GM23338 (cell line): ENCODE measurements at regions not wholly inside any gene's neighbourhood (a gene's known extent, or its start where the extent isn't known, plus 50 kb on each side); places are given as distances from the start of the nearest gene placed in this dataset.

Source experiments
- ATAC-seq: fragments of 200-7000 bp; cut with Tn5 transposase; 3 replicates; pipeline ENCODE4 v1.9.1; 2020
- DNase-seq: peaks from one replicate; pipeline ENCODE4 v3.0.0-alpha.2; 2015; ENCODE audit warnings: low spot score
- H2AFZ ChIP-seq: fragments of 200-600 bp; sonication (generic); 2 replicates; pipeline ENCODE4 v1.8.0; 2016; ENCODE audit warnings: antibody characterized with exemption, mild to moderate bottlenecking, moderate library complexity
- H3F3A ChIP-seq: fragments of 200-600 bp; sonication (generic); replicated peaks from 2 replicates; pipeline ENCODE4 v1.8.0; 2017; ENCODE audit warnings: antibody characterized with exemption, mixed run types, low read depth
- H3K27ac ChIP-seq: fragments of 200-600 bp; sonication (generic); 2 replicates; pipeline ENCODE4 v1.6.1; 2016; ENCODE audit warnings: low read depth
- H3K27me3 ChIP-seq: fragments of 200-600 bp; sonication (generic); 2 replicates; pipeline ENCODE4 v1.8.0; 2016; ENCODE audit warnings: mild to moderate bottlenecking, mixed run types, moderate library complexity; ENCODE audit not compliant: insufficient read depth
- H3K36me3 ChIP-seq: fragments of 200-600 bp; sonication (generic); 2 replicates; pipeline ENCODE4 v1.8.0; 2016; ENCODE audit warnings: mild to moderate bottlenecking; ENCODE audit not compliant: insufficient read depth
- H3K4me1 ChIP-seq: fragments of 200-600 bp; sonication (generic); 2 replicates; pipeline ENCODE4 v1.8.0; 2016; ENCODE audit warnings: mild to moderate bottlenecking, moderate library complexity; ENCODE audit not compliant: insufficient read depth
- H3K4me2 ChIP-seq: fragments of 200-600 bp; sonication (generic); 2 replicates; pipeline ENCODE4 v1.7.1; 2017; ENCODE audit warnings: mixed run types
- H3K4me3 ChIP-seq: fragments of 200-600 bp; sonication (generic); 2 replicates; pipeline ENCODE4 v1.6.1; 2016; ENCODE audit warnings: mixed run types
- H3K79me2 ChIP-seq: fragments of 200-600 bp; sonication (generic); replicated peaks from 2 replicates; pipeline ENCODE4 v1.8.0; 2017; ENCODE audit warnings: mild to moderate bottlenecking; ENCODE audit not compliant: insufficient read depth
- H3K9me2 ChIP-seq: fragments of 200-600 bp; sonication (generic); 2 replicates; pipeline ENCODE4 v1.8.0; 2017; ENCODE audit not compliant: insufficient read depth
- H4K20me1 ChIP-seq: fragments of 200-600 bp; sonication (generic); replicated peaks from 2 replicates; pipeline ENCODE4 v1.8.0; 2017; ENCODE audit warnings: mild to moderate bottlenecking; ENCODE audit not compliant: insufficient read depth
- H3K27ac Mint-ChIP-seq: 2 replicates; pipeline ENCODE4 v1.8.0; 2020; ENCODE audit warnings: inconsistent platforms, mild to moderate bottlenecking, moderate library complexity, mixed read lengths
- H3K27me3 Mint-ChIP-seq: 3 replicates; pipeline ENCODE4 v1.8.0; 2022; ENCODE audit warnings: low read depth, mild to moderate bottlenecking, moderate library complexity, mixed read lengths, inconsistent platforms; ENCODE audit not compliant: insufficient read depth, poor library complexity
- H3K36me3 Mint-ChIP-seq: 3 replicates; pipeline ENCODE4 v1.8.0; 2021; ENCODE audit warnings: low read depth, mild to moderate bottlenecking, inconsistent platforms, moderate library complexity, mixed read lengths
- H3K4me1 Mint-ChIP-seq: 3 replicates; pipeline ENCODE4 v1.8.0; 2020; ENCODE audit warnings: mild to moderate bottlenecking, inconsistent platforms, mixed read lengths
- H3K4me3 Mint-ChIP-seq: 3 replicates; pipeline ENCODE4 v1.8.0; 2021; ENCODE audit warnings: moderate library complexity, mild to moderate bottlenecking, inconsistent platforms, mixed read lengths
- H3K9me3 Mint-ChIP-seq: 3 replicates; pipeline ENCODE4 v1.8.0; 2020; ENCODE audit warnings: moderate library complexity, mild to moderate bottlenecking, inconsistent platforms, mixed read lengths
- CREB1 ChIP-seq: fragments of 250-450 bp; sonication (Bioruptor Pico); IDR thresholded peaks from 2 replicates; pipeline ENCODE4 v1.5.0; 2020; ENCODE audit warnings: low read depth, mild to moderate bottlenecking, moderate library complexity
- ETS1 ChIP-seq: IDR thresholded peaks from 2 replicates; pipeline ENCODE4 v1.6.1; 2016; ENCODE audit warnings: antibody characterized with exemption
- EZH2 ChIP-seq: fragments of 200-600 bp; sonication (generic); IDR thresholded peaks from one replicate; pipeline ENCODE4 v1.8.0; 2017; ENCODE audit warnings: antibody characterized with exemption, mild to moderate bottlenecking, low read depth; ENCODE audit not compliant: unreplicated experiment
- EZH2phosphoT487 ChIP-seq: fragments of 200-600 bp; sonication (generic); IDR thresholded peaks from one replicate; pipeline ENCODE4 v1.8.1; 2018; ENCODE audit warnings: antibody characterized with exemption; ENCODE audit not compliant: unreplicated experiment
- JUNB ChIP-seq: IDR thresholded peaks from one replicate; pipeline ENCODE4 v1.6.1; 2016; ENCODE audit warnings: antibody characterized with exemption; ENCODE audit not compliant: unreplicated experiment
- NANOG ChIP-seq: IDR thresholded peaks from 2 replicates; pipeline ENCODE4 v1.6.1; 2016; ENCODE audit warnings: antibody characterized with exemption, borderline replicate concordance
- POLR2AphosphoS5 ChIP-seq: IDR thresholded peaks from 2 replicates; pipeline ENCODE4 v1.6.1; 2016; ENCODE audit warnings: antibody characterized with exemption, low read depth
- REST ChIP-seq: IDR thresholded peaks from one replicate; pipeline ENCODE4 v1.6.1; 2018; ENCODE audit warnings: antibody characterized with exemption; ENCODE audit not compliant: unreplicated experiment
- STAT1 ChIP-seq: IDR thresholded peaks from one replicate; pipeline ENCODE4 v1.6.1; 2016; ENCODE audit warnings: antibody characterized with exemption; ENCODE audit not compliant: unreplicated experiment
- ZNF114 ChIP-seq: fragments of 250-450 bp; sonication (Bioruptor Pico); IDR thresholded peaks from 2 replicates; pipeline ENCODE4 v1.5.0; 2020; ENCODE audit warnings: mild to moderate bottlenecking, moderate library complexity
- ZNF462 ChIP-seq: fragments of 250-450 bp; sonication (Bioruptor Pico); IDR thresholded peaks from 2 replicates; pipeline ENCODE4 v1.5.0; 2020; ENCODE audit warnings: mild to moderate bottlenecking, moderate library complexity
- TF ChIP-seq, protein P1 (sequence below), 2 experiments: fragments of 200-600 bp in 1 of 2; sonication (generic) in 1 of 2; conservative IDR thresholded peaks; 2 replicates each; pipeline versions ENCODE4 v1.5.1 to v1.6.1; 2016 to 2017; ENCODE audit warnings: antibody characterized with exemption in 2 of 2, low read depth in 2 of 2, mild to moderate bottlenecking in 2 of 2, moderate library complexity in 1 of 2

GRCh38 chr11:100635194-100635593 lies 51.9 kb upstream of the ARHGAP42 start:
- Histone ChIP-seq H3K4me1 (peaks cover 9% of the 10 kb centered on the region), H3K79me2 (no peaks in the 10 kb centered on the region), H3K36me3 (no peaks in the 10 kb centered on the region), H3K4me3 (no peak overlapping the region), H3K4me2 (no peak overlapping the region), H3K27ac (no peak overlapping the region), H3F3A (no peaks in the 10 kb centered on the region), H3K9me2 (peaks cover 5% of the 10 kb centered on the region; the same call in 1 of the 2 replicates), H3K27me3 (no peaks in the 10 kb centered on the region), H4K20me1 (no peaks in the 10 kb centered on the region), H2AFZ (peak overlapping the region; percentile 61)
- Mint-ChIP-seq H3K27me3 (no peaks in the 10 kb centered on the region), H3K4me1 (peaks cover 16% of the 10 kb centered on the region), H3K27ac (0 out of 2 replicates have a peak overlapping the region, but pooled peaks have one; percentile 19), H3K36me3 (no peaks in the 10 kb centered on the region), H3K4me3 (no peak overlapping the region), H3K9me3 (no peaks in the 10 kb centered on the region)
- TF ChIP-seq REST (no peak), NANOG (no peak), ETS1 (no peak), CREB1 (no peak), EZH2 (no peak), ZNF114 (no peak), STAT1 (no peak), POLR2AphosphoS5 (no peak), EZH2phosphoT487 (no peak), ZNF462 (CRISPR knock-in tag) (no peak), JUNB (no peak)
- TF ChIP-seq, protein P1, sequence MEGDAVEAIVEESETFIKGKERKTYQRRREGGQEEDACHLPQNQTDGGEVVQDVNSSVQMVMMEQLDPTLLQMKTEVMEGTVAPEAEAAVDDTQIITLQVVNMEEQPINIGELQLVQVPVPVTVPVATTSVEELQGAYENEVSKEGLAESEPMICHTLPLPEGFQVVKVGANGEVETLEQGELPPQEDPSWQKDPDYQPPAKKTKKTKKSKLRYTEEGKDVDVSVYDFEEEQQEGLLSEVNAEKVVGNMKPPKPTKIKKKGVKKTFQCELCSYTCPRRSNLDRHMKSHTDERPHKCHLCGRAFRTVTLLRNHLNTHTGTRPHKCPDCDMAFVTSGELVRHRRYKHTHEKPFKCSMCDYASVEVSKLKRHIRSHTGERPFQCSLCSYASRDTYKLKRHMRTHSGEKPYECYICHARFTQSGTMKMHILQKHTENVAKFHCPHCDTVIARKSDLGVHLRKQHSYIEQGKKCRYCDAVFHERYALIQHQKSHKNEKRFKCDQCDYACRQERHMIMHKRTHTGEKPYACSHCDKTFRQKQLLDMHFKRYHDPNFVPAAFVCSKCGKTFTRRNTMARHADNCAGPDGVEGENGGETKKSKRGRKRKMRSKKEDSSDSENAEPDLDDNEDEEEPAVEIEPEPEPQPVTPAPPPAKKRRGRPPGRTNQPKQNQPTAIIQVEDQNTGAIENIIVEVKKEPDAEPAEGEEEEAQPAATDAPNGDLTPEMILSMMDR (conservative IDR thresholded peaks at IDR 0.05; ENCODE audit: low read depth in 2 of 2) = no peak
- DNase-seq (no peak), ATAC-seq (no peak)
